NT2/D1 (cell line): ENCODE measurements at regions not wholly inside any gene's neighbourhood (a gene's known extent, or its start where the extent isn't known, plus 50 kb on each side); places are given as distances from the start of the nearest gene placed in this dataset.

Source experiments
- SUZ12 ChIP-seq: IDR thresholded peaks from 2 replicates; pipeline ENCODE4 v1.6.1; 2011; ENCODE audit not compliant: insufficient read length, insufficient read depth; ENCODE audit errors: extremely low read depth
- ZNF274 ChIP-seq: IDR thresholded peaks from 2 replicates; pipeline ENCODE4 v1.6.1; 2011; ENCODE audit warnings: mild to moderate bottlenecking, low read depth, low read length

GRCh38 chr3:141426404-141427034, 58.2 kb downstream of the ZBTB38 start:
- TF ChIP-seq SUZ12 (no peak), ZNF274 (no peak)
